ENCODE measurements at regions not wholly inside any gene's neighbourhood (a gene's known extent, or its start where the extent isn't known, plus 50 kb on each side); places are given as distances from the start of the nearest gene placed in this dataset.
A peak's percentile ranks its signal among the peaks of the same experiment; 100 is the strongest.
"Not testable (repeated sequence)": the region's sequence is repeated elsewhere in the genome, so short reads cannot be mapped to it uniquely, and the experiment has no call there.

- Histone ChIP-seq H3K27me3 (no peaks in the 10 kb centered on the region), H3K36me3 (no peaks in the 10 kb centered on the region), H3K4me1 (no peaks in the 10 kb centered on the region), H3K27ac (no peak overlapping the region), H3K4me3 (no peak overlapping the region), H3K9me3 (no peaks in the 10 kb centered on the region)
- 49% methylated on average over 4 of the region's 4 CpGs for WGBS (ENCODE audit: insufficient coverage, low coverage, low lambda C conversion rate, missing lambda C conversion rate)
- no peak for DNase-seq
- no peak for TF ChIP-seq POLR2A (IDR thresholded peaks at IDR 0.05)
- TF ChIP-seq CTCF (IDR thresholded peaks at IDR 0.05), result peak in 3 of 4 donors; percentile 10 to 34 (median 11)
- peak; percentile 36 to 61 (median 44) for ATAC-seq
- intact Hi-C loops (cut with DNase I), result no loop called here
These were observed 397.8 kb downstream of the IGSF11 start for GRCh38 chr3:118636841-118637240.

- 42% methylated on average over 7 of the region's 9 CpGs for WGBS (ENCODE audit: insufficient coverage, low coverage, low lambda C conversion rate, missing lambda C conversion rate)
- DNase-seq (no peak), ATAC-seq (no peak)
- no peak for TF ChIP-seq CTCF (IDR thresholded peaks at IDR 0.05)
- Histone ChIP-seq H3K4me1 (no peaks in the 10 kb centered on the region), H3K9me3 (no peaks in the 10 kb centered on the region), H3K36me3 (no peaks in the 10 kb centered on the region), H3K4me3 (no peak overlapping the region), H3K27ac (no peak overlapping the region), H3K27me3 (no peaks in the 10 kb centered on the region)
- intact Hi-C loops (cut with DNase I), result no loop called here
These were observed 396.8 kb downstream of the IGSF11 start for GRCh38 chr3:118637846-118638245.

- no peaks in the 10 kb centered on the region for H3K27me3 ChIP-seq
- H3K4me3 ChIP-seq, result no peak overlapping the region
- DNase-seq (no peak), ATAC-seq (no peak)
- TF ChIP-seq CTCF (IDR thresholded peaks at IDR 0.05), result no peak
- no peak for TF ChIP-seq POLR2A (IDR thresholded peaks at IDR 0.05)
- intact Hi-C loops (cut with DNase I), result no loop called here
- H3K9me3 ChIP-seq, result no peaks in the 10 kb centered on the region
- 28% methylated on average over 4 of the region's 4 CpGs for WGBS (ENCODE audit: insufficient coverage, low coverage, low lambda C conversion rate, missing lambda C conversion rate)
- no peaks in the 10 kb centered on the region for H3K36me3 ChIP-seq
- no peaks in the 10 kb centered on the region for H3K4me1 ChIP-seq
- no peak overlapping the region for H3K27ac ChIP-seq
These were observed 393.0 kb downstream of the IGSF11 start for GRCh38 chr3:118641608-118642007.

GRCh38 chr3:118671192-118671591 is 363.5 kb downstream of the IGSF11 start:
- WGBS (ENCODE audit: insufficient coverage, low coverage, low lambda C conversion rate, missing lambda C conversion rate), result 33% methylated on average over 2 of the region's 2 CpGs
- Histone ChIP-seq H3K4me1 (no peaks in the 10 kb centered on the region), H3K4me3 (no peak overlapping the region), H3K9me3 (no peaks in the 10 kb centered on the region), H3K27ac (no peak overlapping the region), H3K36me3 (no peaks in the 10 kb centered on the region), H3K27me3 (no peaks in the 10 kb centered on the region)
- no peak for ATAC-seq
- TF ChIP-seq POLR2A (IDR thresholded peaks at IDR 0.05), result no peak
- TF ChIP-seq CTCF (IDR thresholded peaks at IDR 0.05), result no peak
- DNase-seq, result no peak
- intact Hi-C loops (cut with DNase I), result no loop called here

GRCh38 chr3:118675305-118675704 is 359.3 kb downstream of the IGSF11 start:
- H3K9me3 ChIP-seq, result no peaks in the 10 kb centered on the region
- intact Hi-C loops (cut with DNase I), result no loop called here
- WGBS (ENCODE audit: insufficient coverage, low coverage, low lambda C conversion rate, missing lambda C conversion rate), result 59% methylated on average over 2 of the region's 2 CpGs
- DNase-seq (no peak), ATAC-seq (no peak)
- H3K27me3 ChIP-seq, result no peaks in the 10 kb centered on the region
- no peak overlapping the region for H3K27ac ChIP-seq
- H3K4me1 ChIP-seq, result no peaks in the 10 kb centered on the region
- H3K4me3 ChIP-seq, result no peak overlapping the region
- no peaks in the 10 kb centered on the region for H3K36me3 ChIP-seq
- TF ChIP-seq CTCF (IDR thresholded peaks at IDR 0.05) (no peak), POLR2A (IDR thresholded peaks at IDR 0.05) (no peak)

- ATAC-seq; H3K27me3 ChIP-seq; H3K36me3 ChIP-seq; DNase-seq; H3K9me3 ChIP-seq; intact Hi-C loops (cut with DNase I); H3K27ac ChIP-seq; H3K4me3 ChIP-seq; H3K4me1 ChIP-seq: not testable (repeated sequence)
These were observed 356.0 kb downstream of the IGSF11 start for GRCh38 chr3:118678663-118679062.

Data from right lobe of liver (tissue), 6 donors.